HG03135 (cell line): ENCODE measurements at regions not wholly inside any gene's neighbourhood (a gene's known extent, or its start where the extent isn't known, plus 50 kb on each side); places are given as distances from the start of the nearest gene placed in this dataset.
"Not testable (repeated sequence)": the region's sequence is repeated elsewhere in the genome, so short reads cannot be mapped to it uniquely, and the experiment has no call there.

Experiments used
- ATAC-seq: cut with Tn5 transposase; IDR thresholded peaks from one replicate; pipeline ENCODE4 v1.9.1; 2021; ENCODE audit warnings: mild to moderate bottlenecking, moderate library complexity; ENCODE audit not compliant: unreplicated experiment

DNA sequence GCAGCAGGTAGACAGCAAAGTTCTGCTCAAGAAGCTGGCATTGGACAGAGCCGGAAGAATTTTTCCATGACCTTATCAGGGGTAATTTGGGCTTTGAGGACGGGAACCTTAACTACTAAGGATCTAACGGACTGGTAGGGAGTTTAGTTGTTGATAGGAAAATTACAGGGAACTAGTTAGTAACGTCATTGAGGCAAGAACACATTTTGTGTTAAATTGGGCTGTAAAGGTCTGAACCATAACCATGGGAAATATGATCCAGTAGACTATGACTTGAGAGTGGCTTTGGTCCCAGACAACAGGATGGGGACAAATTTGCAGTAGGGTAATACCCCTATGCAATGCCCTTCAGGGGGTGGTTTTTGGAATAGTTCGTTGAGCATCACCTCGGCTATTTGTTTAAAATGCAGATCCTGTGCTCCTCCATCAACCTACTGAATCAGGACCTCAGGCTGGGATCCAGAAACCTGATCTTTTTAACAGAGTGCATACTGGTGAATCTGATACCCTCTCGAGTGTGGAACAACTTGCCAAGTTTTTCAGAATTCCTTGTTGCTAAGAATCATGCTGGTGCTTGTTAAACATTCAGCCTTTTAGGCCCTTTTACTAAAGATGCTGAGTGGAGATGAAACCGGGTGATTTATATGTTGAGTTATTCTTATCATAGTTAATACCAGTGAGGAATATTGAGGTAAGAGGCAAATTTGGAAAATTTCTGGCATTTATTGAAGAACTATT is 255.1 kb downstream of the MAP2K6 start:
- no peak for ATAC-seq

DNA sequence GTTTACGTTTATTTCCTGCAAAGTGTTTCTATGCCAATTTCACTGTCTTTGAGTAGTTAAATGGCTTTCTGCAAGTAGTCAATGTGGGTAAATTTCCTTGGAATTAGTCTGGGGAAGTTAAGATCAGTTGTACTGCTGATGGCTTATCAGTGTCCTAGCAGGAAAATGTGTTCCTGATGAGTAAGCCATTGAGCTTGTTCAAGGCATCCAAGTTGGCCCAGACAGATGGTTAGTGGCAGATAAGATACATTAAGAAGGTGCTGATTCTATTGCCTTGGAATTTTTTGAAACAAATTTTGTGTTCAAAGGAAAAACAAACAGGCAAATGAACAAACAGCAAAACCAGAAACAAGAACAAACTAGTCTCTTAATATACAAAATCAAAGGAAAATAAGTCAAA is 258.4 kb downstream of the MAP2K6 start:
- ATAC-seq: no peak

DNA sequence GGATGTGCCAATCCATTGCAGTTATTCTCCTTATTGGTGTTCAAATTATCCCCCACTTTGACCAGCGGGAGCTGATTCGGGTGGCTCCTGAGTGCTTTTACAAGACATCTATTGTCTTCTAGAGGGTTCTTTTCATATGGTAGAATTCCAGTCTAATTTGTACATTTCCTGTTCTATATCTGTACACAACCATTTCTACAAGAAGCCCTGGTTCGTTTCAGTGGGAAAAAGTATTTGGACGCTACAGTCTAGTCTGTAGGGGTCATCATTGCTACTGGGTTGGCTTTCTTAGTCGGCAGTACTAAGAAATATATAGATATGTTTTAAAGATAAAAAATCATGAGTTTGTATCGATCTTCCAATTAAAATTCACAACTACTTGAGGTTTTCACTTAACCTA is 262.6 kb downstream of the MAP2K6 start:
- no peak for ATAC-seq

DNA sequence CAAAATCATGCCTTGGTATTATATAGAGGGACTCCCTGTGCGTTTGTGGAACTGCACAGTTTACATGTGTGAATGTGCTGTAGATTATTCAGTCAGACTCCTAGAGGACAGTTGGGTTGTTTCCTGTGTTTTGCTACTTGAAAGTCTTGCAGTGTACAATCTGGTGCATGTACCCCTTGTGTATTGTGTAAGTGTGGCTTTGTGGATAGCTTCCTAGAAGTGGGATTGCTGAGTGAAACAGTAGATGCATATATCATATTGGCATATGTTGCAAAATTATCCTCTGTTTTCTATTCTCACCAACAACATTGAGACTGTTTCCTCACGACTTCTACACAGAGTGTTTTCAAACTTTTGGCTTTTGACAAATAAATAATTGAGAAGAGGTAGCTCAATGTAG is 263.7 kb downstream of the MAP2K6 start:
- no peak for ATAC-seq

DNA sequence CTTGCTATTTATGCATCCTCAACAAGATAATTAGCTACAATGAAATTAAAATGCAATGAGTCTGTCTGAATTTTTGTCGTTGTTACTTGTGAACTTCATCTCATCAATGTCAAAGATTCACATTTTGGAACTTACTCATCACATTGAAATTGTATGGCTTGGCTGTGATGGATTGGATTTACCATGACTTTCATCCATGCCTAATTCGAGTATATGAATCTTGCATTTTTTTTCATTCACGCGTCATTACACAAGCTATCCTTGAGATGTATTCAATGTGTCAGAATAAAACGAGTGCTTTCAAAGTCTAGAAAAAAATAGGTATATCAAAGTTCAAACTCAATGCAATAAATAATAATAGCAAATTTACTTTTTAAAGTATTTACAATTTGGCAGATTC is 265.3 kb downstream of the MAP2K6 start:
- no peak for ATAC-seq

DNA sequence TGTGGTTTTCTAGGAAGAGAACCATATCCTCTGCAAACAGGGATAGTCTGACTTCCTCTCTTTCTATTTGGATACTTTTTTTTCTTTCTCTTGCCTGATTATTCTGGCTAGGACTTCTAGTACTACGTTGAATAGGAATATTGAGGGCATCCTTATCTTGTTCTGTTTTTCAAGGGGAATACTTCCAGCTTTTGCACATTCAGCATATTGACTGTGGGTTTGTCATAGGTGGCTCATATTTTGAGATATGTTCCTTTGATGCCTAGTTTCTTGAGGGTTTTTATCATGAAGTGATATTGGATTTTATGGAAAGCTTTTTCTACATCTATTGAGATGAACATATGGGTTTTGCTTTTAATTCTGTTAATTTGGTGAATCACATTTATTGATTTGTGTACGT is 269.8 kb downstream of the MAP2K6 start:
- ATAC-seq: no peak

DNA sequence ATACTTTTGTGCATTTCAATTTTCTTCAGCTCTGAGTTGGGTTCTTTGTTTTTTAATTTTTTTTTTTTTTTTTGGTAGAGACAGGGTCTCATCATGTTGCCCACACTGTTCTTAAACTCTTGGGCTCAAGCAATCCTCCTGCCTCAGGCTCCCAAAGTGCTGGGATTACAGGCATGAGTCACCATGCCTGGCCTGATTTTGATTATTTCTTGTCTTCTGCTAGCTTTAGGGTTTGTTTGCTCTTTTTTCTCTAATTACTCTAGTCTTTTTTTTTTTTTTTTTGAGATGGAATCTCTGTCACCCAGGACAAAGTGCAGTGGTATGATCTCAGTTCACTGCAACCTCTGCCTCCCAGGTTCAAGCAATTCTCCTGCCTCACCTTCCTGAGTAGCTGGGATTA is 270.7 kb downstream of the MAP2K6 start:
- ATAC-seq: not testable (repeated sequence)

DNA sequence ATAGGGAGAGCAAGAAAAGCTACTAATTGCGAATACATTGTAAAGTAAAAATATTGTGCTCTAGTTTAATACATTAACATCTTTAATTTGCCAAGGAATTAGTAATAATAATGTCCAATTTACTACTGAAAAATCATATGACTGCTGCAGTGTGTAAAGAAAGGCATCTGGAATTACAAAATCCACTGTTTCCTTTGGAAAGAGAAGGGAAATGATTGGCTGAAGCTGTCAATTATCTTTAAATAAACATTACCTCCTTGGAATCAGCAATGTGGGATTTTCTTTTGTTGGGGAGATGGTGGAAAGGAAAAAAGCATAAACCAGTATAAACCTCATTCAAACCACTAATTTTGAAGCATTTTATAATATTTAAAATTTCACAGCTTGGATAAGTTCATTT is 276.0 kb downstream of the MAP2K6 start:
- no peak for ATAC-seq

DNA sequence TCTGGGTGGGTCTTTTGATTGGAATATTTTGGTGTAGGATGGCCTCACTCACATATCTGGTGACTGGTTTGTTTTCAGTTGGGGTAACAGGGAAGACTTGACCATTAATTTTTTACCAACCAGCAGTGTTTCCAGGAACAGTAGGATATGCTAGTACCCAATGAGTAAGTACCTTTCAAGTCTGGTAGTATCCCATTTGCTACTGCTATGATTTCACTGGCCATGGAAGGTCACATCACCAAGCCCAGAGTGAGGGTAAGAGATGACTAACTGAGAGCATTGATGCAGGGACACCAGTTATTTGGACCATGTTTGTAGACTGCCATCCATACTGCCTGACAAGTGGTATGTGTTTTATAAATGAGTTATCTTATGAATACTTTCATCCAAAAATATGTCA is 277.7 kb downstream of the MAP2K6 start:
- no peak for ATAC-seq

DNA sequence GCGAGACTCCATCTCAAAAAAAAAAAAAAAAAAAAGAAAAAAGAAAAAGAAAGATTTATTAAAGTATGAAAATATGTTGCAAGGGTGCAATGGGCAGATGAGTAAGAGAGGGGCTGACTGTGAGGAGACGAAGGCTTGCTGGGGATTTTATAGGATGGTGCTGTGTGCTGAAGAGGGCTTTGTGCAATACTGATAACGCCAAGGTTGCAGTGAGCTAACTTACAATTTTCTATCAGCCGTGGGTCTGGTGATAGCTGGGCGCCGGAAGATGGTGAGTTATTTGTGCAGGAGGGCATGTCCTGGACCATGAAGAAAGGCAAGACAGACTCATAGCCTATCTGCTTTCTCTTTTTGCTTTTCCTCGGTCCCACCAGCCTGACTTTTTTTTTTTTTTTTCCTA is 281.1 kb downstream of the MAP2K6 start:
- ATAC-seq: no peak

DNA sequence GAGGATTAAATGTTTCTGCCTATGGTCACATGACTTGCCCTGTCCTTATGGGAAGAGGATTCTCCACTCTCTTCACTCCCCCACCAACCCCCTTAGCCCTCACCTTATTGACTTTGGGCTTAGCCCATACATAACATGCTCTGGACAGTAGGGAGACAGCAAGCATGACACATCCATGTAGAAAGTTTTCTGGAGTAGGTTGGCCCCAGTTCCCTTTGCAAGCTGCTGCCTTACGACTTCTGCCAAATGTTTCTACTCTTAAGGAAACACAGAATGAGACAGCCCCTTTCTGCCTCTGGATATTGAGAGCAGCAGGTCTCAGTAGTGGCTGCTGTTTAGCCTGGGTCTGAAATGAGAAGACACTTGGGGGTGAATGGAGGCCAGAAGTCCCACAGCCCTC is 282.2 kb downstream of the MAP2K6 start:
- ATAC-seq: no peak

DNA sequence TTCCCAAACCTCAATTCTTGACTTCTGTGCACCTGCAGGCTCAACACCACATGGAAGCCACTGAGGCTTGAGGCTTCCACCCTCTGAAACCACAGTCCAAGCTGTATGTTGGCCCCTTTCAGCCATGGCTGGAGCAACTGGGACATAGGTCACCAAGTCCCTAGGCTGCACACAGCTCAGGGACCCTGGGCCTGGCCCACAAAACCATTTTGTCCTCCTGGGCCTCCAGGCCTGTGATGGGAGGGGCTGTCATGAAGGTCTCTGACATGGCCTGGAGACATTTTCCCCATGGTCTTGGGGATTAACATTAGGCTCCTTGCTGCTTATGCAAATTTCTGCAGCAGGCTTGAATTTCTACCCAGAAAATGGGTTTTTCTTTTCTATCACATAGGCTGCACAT is 283.9 kb downstream of the MAP2K6 start:
- ATAC-seq: not testable (repeated sequence)

DNA sequence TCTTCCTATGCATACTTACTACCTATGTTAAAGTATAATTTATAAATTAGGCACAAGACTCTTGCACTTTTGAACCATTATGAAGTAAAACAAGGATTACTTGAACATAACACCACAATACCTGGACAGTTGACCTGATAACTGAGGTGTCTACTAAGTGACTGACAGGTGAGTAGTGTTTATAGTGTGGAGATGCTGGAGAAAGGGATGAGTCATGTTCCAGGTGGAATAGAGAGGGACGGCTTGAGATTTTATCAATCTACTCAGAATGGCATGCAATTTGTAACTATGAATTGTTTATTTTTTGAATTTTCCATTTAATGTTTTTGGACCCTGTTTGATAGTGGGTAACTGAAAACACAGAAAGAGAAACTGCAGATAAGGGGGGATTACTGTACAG is 287.6 kb downstream of the MAP2K6 start:
- no peak for ATAC-seq

DNA sequence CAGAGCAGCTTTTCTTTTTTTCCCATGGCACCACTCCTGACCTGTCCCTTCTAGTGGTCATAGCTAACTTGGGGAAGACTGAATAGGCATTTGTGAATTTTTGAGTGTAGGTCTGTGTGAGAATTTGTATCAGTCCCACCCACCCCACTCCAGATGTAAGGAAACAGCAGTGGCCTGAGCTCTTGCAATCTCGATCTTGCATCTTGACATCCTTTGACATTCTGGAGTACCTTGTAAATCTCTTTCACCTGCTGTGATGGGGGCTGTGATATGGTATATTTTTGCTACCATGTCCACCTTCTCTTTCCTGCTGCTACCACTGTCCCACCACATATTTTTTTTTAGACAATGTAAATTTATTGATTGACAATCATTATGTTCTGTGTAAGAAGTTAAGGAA is 289.3 kb downstream of the MAP2K6 start:
- ATAC-seq: no peak

DNA sequence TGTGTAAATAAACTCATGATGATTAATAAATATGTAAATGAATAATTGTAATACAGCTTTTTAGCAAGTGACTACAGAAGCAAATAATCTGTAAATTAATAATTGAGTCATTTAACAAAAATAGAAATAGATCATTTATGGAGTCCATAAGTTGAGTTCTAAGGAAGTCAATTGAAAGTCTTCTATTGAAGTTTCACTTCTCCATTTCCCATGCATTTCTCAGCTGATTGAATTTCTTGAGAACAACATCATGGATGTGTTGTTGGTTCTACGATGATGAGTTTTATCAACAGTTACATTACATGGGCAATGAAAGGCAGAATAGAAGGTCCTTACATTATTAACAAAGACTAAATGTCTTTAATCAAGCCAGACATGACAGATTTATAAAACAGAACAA is 290.4 kb downstream of the MAP2K6 start:
- no peak for ATAC-seq

DNA sequence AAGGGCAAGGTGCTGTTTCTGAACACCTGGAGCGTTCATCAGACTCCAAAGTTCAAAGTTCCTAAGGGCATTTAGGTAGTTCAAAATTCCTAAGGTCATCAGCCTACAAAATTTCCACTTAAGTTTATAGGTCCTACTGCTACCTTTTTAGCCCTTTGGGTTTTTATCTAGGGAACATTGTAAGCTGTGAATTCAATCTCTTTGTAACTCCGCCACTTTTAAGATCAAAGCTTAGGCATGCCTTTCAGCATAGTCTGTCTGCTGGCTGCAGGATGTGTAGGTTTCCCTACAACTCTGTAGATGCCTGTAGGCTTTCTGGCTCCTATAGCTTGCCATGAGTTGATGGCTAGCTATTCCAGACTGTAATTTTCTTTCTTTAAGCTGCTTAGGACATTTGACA is 291.6 kb downstream of the MAP2K6 start:
- ATAC-seq: no peak

DNA sequence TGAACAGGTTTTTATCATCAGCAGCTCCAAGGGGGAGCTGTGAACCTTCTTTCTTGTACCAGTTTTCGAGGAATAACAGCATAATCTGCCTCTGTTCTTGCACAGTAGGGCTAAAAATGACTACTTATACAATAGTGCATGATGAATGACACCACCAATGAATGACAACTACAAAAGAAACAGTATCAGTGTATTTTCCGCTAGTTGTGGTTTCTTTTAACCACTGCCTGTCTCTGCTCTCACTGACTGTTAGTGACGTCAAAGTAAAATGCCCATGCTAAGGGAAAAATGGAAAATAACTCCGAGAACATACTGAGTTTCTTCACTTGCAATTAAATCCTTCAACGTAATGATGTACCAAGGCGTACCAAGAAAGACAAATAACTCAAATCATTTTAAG is 294.9 kb downstream of the MAP2K6 start:
- no peak for ATAC-seq

DNA sequence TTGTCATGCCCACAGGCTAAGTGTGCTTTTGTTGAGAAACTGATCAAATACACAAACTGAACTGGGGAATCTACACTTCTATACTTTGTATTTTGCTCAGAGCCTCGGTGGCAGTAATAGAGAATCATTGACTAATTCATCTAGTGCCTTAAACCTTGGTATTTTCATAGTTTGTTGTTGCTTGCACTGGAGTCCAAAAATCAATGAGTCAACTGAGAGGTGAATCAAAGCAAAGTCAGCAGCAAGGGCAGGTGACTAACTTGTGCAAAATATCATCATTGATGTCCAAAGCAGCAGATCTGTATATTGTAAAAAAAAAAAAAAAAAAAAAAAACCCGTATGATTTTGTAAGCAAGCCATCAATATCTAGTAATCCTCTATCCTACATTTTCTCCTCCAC is 296.4 kb downstream of the MAP2K6 start:
- ATAC-seq: no peak

DNA sequence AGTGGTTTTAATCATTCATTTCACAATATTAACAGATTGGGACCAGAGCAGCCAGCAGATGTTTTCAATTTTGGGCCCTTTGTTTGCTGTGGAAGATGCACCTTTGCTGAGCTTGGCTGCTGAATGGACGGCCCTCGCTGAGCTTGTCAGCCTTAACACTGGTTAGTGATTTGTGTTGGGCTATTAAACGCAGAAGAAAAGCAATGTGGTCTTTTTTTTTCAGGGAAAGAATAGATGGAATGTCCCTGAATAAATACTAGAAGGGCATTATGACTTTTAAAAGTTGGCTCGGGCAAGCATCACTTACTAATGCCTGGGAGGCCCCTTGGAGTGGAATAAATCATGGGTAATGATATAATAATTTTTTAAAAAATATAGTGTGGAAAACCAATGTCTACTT is 297.0 kb downstream of the MAP2K6 start:
- no peak for ATAC-seq

DNA sequence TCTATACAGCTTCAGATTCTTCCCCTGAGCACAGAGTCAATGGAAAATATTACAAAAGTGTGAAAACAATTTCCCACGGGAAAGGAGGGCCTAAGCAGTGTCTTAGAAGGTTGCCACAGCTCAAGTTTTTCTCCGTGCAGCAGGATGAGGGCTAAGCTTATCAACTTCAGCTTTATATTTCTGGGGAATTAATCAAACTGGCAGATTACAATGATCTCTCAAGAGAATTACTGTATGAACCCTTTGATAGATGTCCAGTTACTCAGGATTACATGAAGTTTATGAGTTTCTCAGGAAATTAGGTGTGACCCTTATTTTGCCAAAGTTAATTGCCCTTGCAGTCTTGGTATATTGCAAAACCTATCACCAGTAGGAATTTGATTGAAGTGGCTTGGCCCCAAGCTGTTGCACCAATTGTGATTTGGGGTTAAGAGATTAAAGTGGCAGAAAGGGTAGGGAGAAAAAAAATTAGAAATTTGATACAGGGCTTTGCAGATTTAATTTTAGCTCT is 298.4 kb downstream of the MAP2K6 start:
- ATAC-seq: no peak

DNA sequence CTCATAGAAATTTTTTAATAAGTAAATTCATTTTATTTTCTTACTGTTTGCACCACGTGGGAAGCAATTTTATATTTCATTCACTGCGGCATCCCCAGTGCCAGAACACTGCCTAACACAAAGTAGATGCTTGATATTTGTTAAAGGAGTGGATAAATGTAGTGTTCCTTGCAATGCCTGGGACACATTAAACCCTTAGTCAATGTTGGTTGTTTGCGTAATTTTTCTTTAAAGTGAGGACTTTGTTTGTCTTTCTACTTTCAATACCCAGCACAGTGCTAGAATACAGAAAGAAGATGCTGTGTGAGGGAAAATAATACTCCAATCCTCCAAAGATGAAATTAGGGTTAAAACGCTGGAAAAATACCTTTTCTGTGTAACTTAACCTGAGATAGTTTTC is 299.3 kb downstream of the MAP2K6 start:
- ATAC-seq: no peak

DNA sequence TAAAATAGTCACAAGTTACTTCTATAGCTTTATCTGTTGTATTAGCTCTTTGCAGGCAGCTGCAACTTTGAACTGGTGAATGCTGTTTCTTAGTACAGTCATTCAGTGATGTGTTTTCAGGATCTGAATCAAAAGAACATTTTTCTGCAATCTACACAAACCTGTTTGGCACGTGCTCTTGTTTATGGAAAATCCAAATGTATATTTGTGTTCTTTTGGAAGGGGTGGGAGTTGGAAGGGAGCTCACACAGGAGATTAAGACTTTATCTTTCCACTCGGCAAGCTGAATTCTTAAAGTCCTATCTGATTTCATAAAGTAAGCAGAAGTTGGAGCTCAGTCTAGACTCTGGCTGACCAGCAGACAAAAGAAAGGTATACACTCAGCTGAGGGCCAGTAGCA is 300.2 kb downstream of the MAP2K6 start:
- no peak for ATAC-seq

DNA sequence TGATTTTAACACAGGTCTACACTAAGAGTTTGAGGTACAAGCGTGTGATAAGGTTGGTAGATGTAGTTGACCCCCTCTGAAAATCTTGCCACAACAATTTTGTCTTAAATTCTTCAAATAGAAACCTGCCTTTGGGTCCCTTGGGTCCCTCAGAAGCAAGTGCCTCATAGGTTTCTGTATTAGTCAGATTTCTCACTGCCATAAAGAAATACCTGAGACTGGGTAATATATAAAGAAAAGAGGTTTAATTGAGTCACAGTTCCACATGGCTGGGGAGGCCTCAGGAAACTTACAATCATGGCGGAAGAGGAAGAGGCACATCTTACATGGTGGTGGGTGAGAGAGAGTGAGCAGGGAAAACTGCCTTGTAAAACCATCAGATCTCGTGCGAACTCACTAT is 301.2 kb downstream of the MAP2K6 start:
- no peak for ATAC-seq
